Neural cell (in vitro differentiated cells): ENCODE measurements at regions not wholly inside any gene's neighbourhood (a gene's known extent, or its start where the extent isn't known, plus 50 kb on each side); places are given as distances from the start of the nearest gene placed in this dataset.
"Not testable (repeated sequence)": the region's sequence is repeated elsewhere in the genome, so short reads cannot be mapped to it uniquely, and the experiment has no call there.

Source experiments
- H2AFZ ChIP-seq: fragments of 200-600, 300-800 bp; sonication (generic), shearing (Covaris generic); 2 replicates; pipeline ENCODE4 v1.6.0; 2014; ENCODE audit warnings: low read depth, mild to moderate bottlenecking, antibody characterized with exemption, low read length, moderate library complexity
- H3F3A ChIP-seq: fragments of 200-600 bp; shearing (Covaris generic); 2 replicates; pipeline ENCODE4 v1.6.1; 2016; ENCODE audit warnings: mild to moderate bottlenecking, moderate library complexity, mixed read lengths, antibody characterized with exemption, low read length; ENCODE audit not compliant: insufficient read depth, poor library complexity, severe bottlenecking
- H3K27ac ChIP-seq: fragments of 200-600, 300-800 bp; sonication (generic), shearing (Covaris generic); 2 replicates; pipeline ENCODE4 v1.5.1; 2014; ENCODE audit warnings: mild to moderate bottlenecking, low read length, moderate library complexity
- H3K27me3 ChIP-seq: fragments of 300-800, 200-600 bp; sonication (generic), shearing (Covaris generic); 2 replicates; pipeline ENCODE4 v1.6.0; 2014; ENCODE audit warnings: mild to moderate bottlenecking, low read depth, low read length, moderate library complexity; ENCODE audit not compliant: insufficient read depth
- H3K36me3 ChIP-seq: fragments of 300-800, 200-600 bp; sonication (generic), shearing (Covaris generic); 2 replicates; pipeline ENCODE4 v1.5.1; 2014; ENCODE audit warnings: mild to moderate bottlenecking, antibody characterized with exemption, low read length, moderate library complexity; ENCODE audit not compliant: insufficient read depth
- H3K4me2 ChIP-seq: fragments of 300-800, 200-600 bp; sonication (generic), shearing (Covaris generic); 2 replicates; pipeline ENCODE4 v1.6.0; 2014; ENCODE audit warnings: mild to moderate bottlenecking, low read length
- H3K4me3 ChIP-seq: fragments of 300-800, 200-600 bp; sonication (generic), shearing (Covaris generic); 2 replicates; pipeline ENCODE4 v1.5.1; 2014; ENCODE audit warnings: mild to moderate bottlenecking, low read length, moderate library complexity
- H3K79me2 ChIP-seq: fragments of 200-600 bp; shearing (Covaris generic); replicated peaks from 2 replicates; pipeline ENCODE4 v1.6.0; 2014; ENCODE audit warnings: mild to moderate bottlenecking, low read length, moderate library complexity; ENCODE audit not compliant: insufficient read depth
- H3K9ac ChIP-seq: fragments of 300-800, 200-600 bp; sonication (generic), shearing (Covaris generic); 2 replicates; pipeline ENCODE4 v1.6.1; 2016; ENCODE audit warnings: mild to moderate bottlenecking, low read length, mixed read lengths
- H3K9me2 ChIP-seq: fragments of 200-600 bp; shearing (Covaris generic); 2 replicates; pipeline ENCODE4 v1.6.1; 2016; ENCODE audit warnings: mild to moderate bottlenecking, low read length, mixed read lengths; ENCODE audit not compliant: insufficient read depth
- H3K9me3 ChIP-seq: fragments of 200-600, 300-800 bp; sonication (generic), shearing (Covaris generic); 2 replicates; pipeline ENCODE4 v1.6.1; 2016; ENCODE audit warnings: mild to moderate bottlenecking, mixed run types, low read length, moderate library complexity, mixed read lengths
- H4K20me1 ChIP-seq: fragments of 200-600 bp; shearing (Covaris generic); 2 replicates; pipeline ENCODE4 v1.6.1; 2016; ENCODE audit warnings: mild to moderate bottlenecking, mixed run types; ENCODE audit not compliant: insufficient read depth
- CTCF ChIP-seq: fragments of 450-650 bp; IDR thresholded peaks from 2 replicates; pipeline ENCODE4 v1.5.1; 2014; ENCODE audit warnings: antibody characterized with exemption, mild to moderate bottlenecking, moderate library complexity; ENCODE audit not compliant: poor library complexity, severe bottlenecking
- EP300 ChIP-seq: fragments of 450-650 bp; conservative IDR thresholded peaks from 2 replicates; pipeline ENCODE4 v1.6.1; 2014; ENCODE audit warnings: antibody characterized with exemption, mild to moderate bottlenecking, moderate library complexity; ENCODE audit not compliant: poor library complexity, severe bottlenecking
- EZH2 ChIP-seq: fragments of 200-600, 300-800 bp; shearing (Covaris generic), sonication (generic); IDR thresholded peaks from 2 replicates; pipeline ENCODE4 v1.6.1; 2014; ENCODE audit warnings: antibody characterized with exemption, low read length, borderline replicate concordance, mild to moderate bottlenecking; ENCODE audit not compliant: insufficient read depth, poor library complexity, severe bottlenecking
- MXI1 ChIP-seq: fragments of 450-650 bp; conservative IDR thresholded peaks from 2 replicates; pipeline ENCODE4 v1.6.1; 2014; ENCODE audit warnings: antibody characterized with exemption, mild to moderate bottlenecking; ENCODE audit not compliant: poor library complexity, severe bottlenecking
- POLR2AphosphoS5 ChIP-seq: IDR thresholded peaks from 2 replicates; pipeline ENCODE4 v1.6.1; 2012
- RAD21 ChIP-seq: fragments of 450-650 bp; conservative IDR thresholded peaks from 2 replicates; pipeline ENCODE4 v1.6.1; 2014; ENCODE audit warnings: antibody characterized with exemption, mild to moderate bottlenecking, moderate library complexity
- SMC3 ChIP-seq: fragments of 450-650 bp; conservative IDR thresholded peaks from 2 replicates; pipeline ENCODE4 v1.6.1; 2014; ENCODE audit warnings: antibody characterized with exemption, mild to moderate bottlenecking, moderate library complexity; ENCODE audit not compliant: poor library complexity
- TAF1 ChIP-seq: IDR thresholded peaks from 2 replicates; pipeline ENCODE4 v1.6.1; 2012; ENCODE audit warnings: low read depth
- TF ChIP-seq, protein P1 (sequence below): IDR thresholded peaks from 2 replicates; pipeline ENCODE4 v1.6.1; 2012; ENCODE audit warnings: borderline replicate concordance

DNA sequence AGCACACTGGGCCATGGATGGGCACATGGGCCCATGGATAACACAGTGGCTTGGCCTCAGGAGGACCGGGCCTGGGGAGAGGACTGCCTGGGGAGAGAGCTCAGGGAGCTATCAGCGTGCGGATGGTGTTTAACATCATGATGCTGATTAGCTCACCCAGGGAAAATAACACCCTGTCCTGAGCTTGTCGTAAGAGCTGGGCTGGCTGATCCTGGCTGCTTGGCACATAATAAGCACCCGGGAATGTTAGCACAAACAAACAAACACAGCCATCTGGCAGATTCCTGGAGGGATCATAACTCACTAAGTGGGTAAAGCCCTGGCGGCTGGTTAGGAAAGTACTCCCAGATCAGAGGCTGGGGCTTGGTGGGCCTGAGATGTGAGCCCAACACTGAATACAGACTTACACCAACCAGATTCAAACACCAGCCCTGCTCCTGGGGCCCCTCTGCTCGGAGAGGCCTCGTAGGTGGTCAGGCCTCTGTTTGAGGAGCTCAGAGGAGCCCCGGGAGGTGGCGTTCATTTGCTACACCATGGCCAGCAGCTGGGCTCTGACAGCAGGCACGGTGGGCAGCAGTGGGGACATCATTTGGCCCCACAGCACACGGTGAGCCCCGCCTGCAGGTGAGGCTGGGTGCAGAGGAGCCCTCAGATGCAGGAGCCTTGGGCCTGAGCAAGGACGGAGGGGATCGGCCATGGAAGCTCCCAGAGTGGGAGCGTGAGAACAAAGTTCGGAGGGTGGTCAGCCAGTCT lies 193.4 kb upstream of the HDAC4 start:
- Histone ChIP-seq H2AFZ (no peak overlapping the region), H3K27me3 (no peaks in the 10 kb centered on the region), H3F3A (no peaks in the 10 kb centered on the region), H3K9ac (no peak overlapping the region), H3K79me2 (no peaks in the 10 kb centered on the region), H3K27ac (no peak overlapping the region), H3K9me3 (no peaks in the 10 kb centered on the region), H3K4me3 (no peak overlapping the region), H3K36me3 (no peaks in the 10 kb centered on the region), H3K4me2 (no peak overlapping the region), H4K20me1 (no peaks in the 10 kb centered on the region), H3K9me2 (no peaks in the 10 kb centered on the region)
- TF ChIP-seq CTCF (no peak), POLR2AphosphoS5 (no peak), RAD21 (no peak), MXI1 (no peak), TAF1 (no peak), SMC3 (no peak), EZH2 (no peak), EP300 (no peak)
- TF ChIP-seq, protein P1, sequence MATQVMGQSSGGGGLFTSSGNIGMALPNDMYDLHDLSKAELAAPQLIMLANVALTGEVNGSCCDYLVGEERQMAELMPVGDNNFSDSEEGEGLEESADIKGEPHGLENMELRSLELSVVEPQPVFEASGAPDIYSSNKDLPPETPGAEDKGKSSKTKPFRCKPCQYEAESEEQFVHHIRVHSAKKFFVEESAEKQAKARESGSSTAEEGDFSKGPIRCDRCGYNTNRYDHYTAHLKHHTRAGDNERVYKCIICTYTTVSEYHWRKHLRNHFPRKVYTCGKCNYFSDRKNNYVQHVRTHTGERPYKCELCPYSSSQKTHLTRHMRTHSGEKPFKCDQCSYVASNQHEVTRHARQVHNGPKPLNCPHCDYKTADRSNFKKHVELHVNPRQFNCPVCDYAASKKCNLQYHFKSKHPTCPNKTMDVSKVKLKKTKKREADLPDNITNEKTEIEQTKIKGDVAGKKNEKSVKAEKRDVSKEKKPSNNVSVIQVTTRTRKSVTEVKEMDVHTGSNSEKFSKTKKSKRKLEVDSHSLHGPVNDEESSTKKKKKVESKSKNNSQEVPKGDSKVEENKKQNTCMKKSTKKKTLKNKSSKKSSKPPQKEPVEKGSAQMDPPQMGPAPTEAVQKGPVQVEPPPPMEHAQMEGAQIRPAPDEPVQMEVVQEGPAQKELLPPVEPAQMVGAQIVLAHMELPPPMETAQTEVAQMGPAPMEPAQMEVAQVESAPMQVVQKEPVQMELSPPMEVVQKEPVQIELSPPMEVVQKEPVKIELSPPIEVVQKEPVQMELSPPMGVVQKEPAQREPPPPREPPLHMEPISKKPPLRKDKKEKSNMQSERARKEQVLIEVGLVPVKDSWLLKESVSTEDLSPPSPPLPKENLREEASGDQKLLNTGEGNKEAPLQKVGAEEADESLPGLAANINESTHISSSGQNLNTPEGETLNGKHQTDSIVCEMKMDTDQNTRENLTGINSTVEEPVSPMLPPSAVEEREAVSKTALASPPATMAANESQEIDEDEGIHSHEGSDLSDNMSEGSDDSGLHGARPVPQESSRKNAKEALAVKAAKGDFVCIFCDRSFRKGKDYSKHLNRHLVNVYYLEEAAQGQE, result no peak

DNA sequence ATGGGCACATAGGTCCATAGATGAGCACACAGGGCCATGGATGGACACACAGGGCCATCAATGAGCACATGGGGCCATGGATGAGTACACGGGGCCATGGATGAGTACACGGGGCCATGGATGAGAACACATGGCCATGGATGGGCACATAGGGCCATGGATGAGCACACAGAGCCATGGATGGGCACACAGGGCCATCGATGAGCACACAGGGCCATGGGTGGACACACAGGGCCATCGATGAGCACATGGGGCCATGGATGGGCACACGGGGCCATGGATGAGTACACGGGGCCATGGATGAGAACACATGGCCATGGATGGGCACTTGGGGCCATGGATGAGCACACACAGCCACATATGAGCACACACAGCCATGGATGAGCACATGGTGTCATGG lies 192.6 kb upstream of the HDAC4 start:
- H3K9me3 ChIP-seq, result no peaks in the 10 kb centered on the region
- H3K9ac ChIP-seq, result no peak overlapping the region
- no peaks in the 10 kb centered on the region for H3K27me3 ChIP-seq
- H3K79me2 ChIP-seq, result no peaks in the 10 kb centered on the region
- H3K4me3 ChIP-seq, result no peak overlapping the region
- H2AFZ ChIP-seq, result no peak overlapping the region
- no peak overlapping the region for H3K4me2 ChIP-seq
- no peak overlapping the region for H3K27ac ChIP-seq
- no peaks in the 10 kb centered on the region for H3K36me3 ChIP-seq
- no peaks in the 10 kb centered on the region for H3F3A ChIP-seq
- TF ChIP-seq TAF1 (no peak), CTCF (no peak), POLR2AphosphoS5 (no peak), EZH2 (no peak), EP300 (no peak), RAD21 (no peak), SMC3 (no peak), MXI1 (no peak)
- TF ChIP-seq, protein P1, result no peak
- no peaks in the 10 kb centered on the region for H3K9me2 ChIP-seq
- no peaks in the 10 kb centered on the region for H4K20me1 ChIP-seq

- not testable (repeated sequence) for H3K79me2 ChIP-seq, H3F3A ChIP-seq, H3K4me3 ChIP-seq, H3K9me3 ChIP-seq, H3K9ac ChIP-seq, H2AFZ ChIP-seq, H3K27ac ChIP-seq, H3K9me2 ChIP-seq, H4K20me1 ChIP-seq, H3K36me3 ChIP-seq, H3K4me2 ChIP-seq, H3K27me3 ChIP-seq
Measured at GRCh38 chr2:239592629-239593290, 191.9 kb upstream of the HDAC4 start.
